HG03097 (cell line): ENCODE measurements at regions not wholly inside any gene's neighbourhood (a gene's known extent, or its start where the extent isn't known, plus 50 kb on each side); places are given as distances from the start of the nearest gene placed in this dataset.
"Not testable (repeated sequence)": the region's sequence is repeated elsewhere in the genome, so short reads cannot be mapped to it uniquely, and the experiment has no call there.

Experiments
- ATAC-seq: cut with Tn5 transposase; IDR thresholded peaks from one replicate; pipeline ENCODE4 v1.9.1; 2021; ENCODE audit not compliant: unreplicated experiment, low FRiP score

DNA sequence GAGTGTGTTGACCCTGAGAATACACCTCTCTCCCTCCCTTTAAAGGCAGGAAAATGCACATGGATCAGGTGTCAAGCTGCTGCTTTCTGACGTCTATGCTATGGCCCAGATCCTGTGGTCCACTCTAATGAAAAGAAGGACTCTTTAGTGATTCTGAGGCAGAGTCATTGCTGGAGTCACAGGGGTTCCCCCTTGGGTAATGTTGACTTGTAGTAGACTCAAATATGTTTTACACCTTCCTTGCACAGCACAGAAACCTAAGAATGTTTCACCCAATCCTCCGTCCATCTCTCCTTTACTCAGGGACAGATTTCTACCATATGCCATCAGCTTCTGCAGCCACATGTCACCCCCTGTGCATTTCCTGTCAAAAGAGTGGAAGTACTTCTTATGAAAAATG lies 525.4 kb downstream of the TMEM121 start:
- ATAC-seq = no peak

DNA sequence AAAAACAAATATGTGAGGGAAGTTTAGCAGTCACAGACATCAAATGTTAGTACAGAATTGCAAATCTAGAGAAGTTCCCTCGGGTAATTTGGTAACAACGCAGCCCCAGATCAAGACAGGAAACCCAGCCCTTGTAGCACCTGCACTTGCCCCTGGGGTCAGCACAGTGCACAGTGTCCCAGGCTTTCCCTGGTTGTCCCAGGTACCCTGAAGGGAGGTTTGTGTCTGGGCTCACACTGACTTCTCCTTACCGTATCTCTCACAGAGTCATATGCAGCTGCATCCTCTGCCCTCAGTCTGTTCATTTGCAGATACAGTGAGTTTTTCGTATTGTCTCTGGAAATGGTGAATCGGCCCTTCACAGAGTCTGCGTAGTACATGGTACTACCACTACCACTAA lies 528.9 kb downstream of the TMEM121 start:
- ATAC-seq = no peak

- no peak for ATAC-seq
These were observed 532.0 kb downstream of the TMEM121 start for GRCh38 chr14:106058342-106058741.

GRCh38 chr14:106060276-106060975 lies 534.0 kb downstream of the TMEM121 start:
- no peak for ATAC-seq

DNA sequence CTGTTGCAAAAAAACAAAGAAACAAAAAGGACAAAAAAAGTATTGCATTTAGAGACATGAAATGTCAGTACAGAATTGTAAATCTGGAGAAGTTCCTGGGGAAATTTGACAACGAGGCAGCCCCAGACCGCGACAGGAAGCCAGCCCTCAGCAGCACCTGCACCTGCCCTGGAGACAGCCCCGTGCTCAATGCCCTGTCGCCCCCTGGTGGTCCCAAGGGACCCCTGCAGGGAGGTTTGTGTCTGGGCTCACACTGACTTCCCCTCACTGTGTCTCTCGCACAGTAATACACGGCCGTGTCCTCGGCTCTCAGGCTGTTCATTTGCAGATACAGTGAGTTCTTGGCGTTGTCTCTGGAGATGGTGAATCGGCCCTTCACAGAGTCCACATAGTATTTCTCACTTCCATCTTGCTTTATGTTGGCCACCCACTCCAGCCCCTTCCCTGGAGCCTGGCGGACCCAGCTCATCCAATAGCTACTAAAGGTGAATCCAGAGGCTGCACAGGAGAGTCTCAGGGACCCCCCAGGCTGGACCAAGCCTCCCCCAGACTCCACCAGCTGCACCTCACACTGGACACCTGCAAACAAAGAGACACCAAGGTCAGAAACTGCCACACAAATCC lies 535.6 kb downstream of the TMEM121 start:
- ATAC-seq = not testable (repeated sequence)

GRCh38 chr14:106062502-106063272 lies 536.3 kb downstream of the TMEM121 start:
- ATAC-seq = no peak

GRCh38 chr14:106067935-106068334 lies 541.6 kb downstream of the TMEM121 start:
- no peak for ATAC-seq

GRCh38 chr14:106069804-106070625 lies 543.6 kb downstream of the TMEM121 start:
- ATAC-seq = no peak

GRCh38 chr14:106080922-106081321 lies 554.5 kb downstream of the TMEM121 start:
- ATAC-seq = no peak

DNA sequence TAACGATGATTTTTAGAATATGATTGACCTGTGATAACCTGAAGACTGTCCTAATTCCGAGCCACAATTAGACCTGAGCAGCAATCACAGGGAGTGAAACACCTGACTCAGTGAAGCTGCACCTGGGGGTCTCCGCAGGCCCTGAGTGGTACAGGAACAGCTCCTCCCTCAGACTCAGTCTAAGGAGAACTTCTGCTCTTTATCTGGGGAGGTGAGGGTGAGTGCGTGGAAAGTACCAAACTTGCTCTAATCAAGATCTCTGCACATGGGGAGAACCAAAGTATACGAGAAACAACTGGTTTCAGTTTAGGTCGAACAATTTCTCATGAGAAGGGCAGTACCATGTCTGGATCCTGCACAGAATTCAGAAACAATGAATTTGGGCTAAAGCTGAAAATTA lies 555.3 kb downstream of the TMEM121 start:
- ATAC-seq = not testable (repeated sequence)

- no peak for ATAC-seq
These were observed 556.7 kb downstream of the TMEM121 start for GRCh38 chr14:106083082-106083481.

- no peak for ATAC-seq
These were observed 561.5 kb downstream of the TMEM121 start for GRCh38 chr14:106087837-106088236.

- not testable (repeated sequence) for ATAC-seq
These were observed 562.5 kb downstream of the TMEM121 start for GRCh38 chr14:106088860-106089259.

- no peak for ATAC-seq
These were observed 568.3 kb downstream of the TMEM121 start for GRCh38 chr14:106094654-106095189.

DNA sequence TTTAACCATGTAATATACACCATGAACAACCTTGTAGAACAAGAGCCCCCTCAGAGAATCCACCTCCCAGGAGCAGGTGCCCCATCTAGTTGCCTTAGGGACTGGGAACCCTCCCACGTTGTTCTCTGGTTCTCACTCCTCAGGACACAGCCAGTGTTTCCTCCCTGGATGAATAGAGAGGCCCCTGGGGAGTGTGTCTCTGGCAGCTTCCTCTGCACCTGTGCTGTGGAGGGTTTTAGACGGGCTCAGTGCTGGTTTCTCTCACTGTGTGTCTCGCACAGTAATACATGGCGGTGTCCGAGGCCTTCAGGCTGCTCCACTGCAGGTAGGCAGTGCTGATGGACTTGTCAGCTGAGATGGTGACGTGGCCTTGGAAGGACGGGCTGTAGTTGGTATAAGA lies 581.3 kb downstream of the TMEM121 start:
- no peak for ATAC-seq

DNA sequence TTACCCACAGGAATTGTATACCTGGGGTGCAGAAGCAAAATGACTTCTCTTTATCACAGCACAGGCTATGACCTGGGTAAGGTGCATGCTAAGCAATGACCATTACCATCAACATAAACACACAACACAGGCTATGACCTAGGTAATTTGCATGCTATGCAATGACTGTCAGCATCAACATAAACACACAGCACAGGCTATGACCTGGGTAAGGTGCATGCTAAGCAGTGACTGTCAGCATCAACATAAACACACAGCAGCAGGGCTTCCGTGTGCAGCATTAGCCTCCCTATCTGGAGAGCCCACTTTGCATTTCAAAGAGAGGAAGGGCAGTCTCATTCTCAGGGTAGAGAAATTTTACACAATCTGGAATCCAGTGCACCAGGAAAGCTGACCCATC lies 583.0 kb downstream of the TMEM121 start:
- no peak for ATAC-seq

GRCh38 chr14:106115401-106115800 lies 589.0 kb downstream of the TMEM121 start:
- no peak for ATAC-seq

GRCh38 chr14:106116339-106116930 lies 590.1 kb downstream of the TMEM121 start:
- ATAC-seq = not testable (repeated sequence)

DNA sequence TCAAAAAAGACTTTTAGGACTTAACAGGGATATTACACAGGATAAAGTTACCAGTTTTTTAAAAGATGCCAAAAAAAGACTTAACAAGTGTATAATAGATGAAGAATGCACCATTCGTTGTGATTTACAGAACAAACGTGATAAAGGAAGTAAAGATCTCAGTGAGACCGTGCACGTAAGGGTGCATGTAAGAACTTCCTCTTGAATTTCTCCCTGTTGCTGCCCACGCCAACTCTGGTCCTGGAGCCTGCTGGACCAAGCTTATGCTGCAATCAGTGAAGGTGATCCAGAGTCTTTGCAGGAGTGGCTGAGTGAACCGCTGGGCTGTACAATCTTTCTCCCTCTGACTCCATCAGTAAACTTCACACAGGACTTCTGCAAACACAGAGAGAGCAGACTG lies 593.7 kb downstream of the TMEM121 start:
- no peak for ATAC-seq

GRCh38 chr14:106129274-106129673 lies 602.9 kb downstream of the TMEM121 start:
- ATAC-seq = no peak
